ENCODE measurements at regions not wholly inside any gene's neighbourhood (a gene's known extent, or its start where the extent isn't known, plus 50 kb on each side); places are given as distances from the start of the nearest gene placed in this dataset.

DNA sequence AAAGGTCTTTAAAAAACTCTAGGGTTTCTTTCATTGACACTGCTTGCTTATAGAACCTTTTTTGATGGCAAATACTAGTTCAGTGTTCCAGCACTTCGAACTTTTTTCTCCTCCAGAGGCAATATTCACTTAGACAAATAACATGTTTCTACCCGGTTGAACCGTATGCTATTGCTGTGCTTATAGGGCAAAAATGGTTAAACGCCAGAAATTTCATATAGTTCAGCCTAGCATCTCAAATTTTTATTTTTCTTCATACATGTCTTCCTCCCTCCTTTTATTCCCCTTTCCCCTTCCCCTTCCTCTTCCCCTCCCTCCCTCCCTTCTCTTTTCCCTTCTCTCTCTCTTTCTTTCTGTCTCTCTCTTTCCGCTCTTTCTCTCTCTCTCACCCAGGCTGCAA lies 96.9 kb upstream of the FSHR start:
- TF ChIP-seq POLR2AphosphoS5 (IDR thresholded peaks at IDR 0.05) (no peak), EP300 (IDR thresholded peaks at IDR 0.05; ENCODE audit: low read depth) (no peak), POLR2A (IDR thresholded peaks at IDR 0.05) (no peak)
- TF ChIP-seq, protein P1, sequence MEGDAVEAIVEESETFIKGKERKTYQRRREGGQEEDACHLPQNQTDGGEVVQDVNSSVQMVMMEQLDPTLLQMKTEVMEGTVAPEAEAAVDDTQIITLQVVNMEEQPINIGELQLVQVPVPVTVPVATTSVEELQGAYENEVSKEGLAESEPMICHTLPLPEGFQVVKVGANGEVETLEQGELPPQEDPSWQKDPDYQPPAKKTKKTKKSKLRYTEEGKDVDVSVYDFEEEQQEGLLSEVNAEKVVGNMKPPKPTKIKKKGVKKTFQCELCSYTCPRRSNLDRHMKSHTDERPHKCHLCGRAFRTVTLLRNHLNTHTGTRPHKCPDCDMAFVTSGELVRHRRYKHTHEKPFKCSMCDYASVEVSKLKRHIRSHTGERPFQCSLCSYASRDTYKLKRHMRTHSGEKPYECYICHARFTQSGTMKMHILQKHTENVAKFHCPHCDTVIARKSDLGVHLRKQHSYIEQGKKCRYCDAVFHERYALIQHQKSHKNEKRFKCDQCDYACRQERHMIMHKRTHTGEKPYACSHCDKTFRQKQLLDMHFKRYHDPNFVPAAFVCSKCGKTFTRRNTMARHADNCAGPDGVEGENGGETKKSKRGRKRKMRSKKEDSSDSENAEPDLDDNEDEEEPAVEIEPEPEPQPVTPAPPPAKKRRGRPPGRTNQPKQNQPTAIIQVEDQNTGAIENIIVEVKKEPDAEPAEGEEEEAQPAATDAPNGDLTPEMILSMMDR (IDR thresholded peaks at IDR 0.05) = no peak

All from transverse colon (tissue), 4 donors.